ENCODE measurements at regions not wholly inside any gene's neighbourhood (a gene's known extent, or its start where the extent isn't known, plus 50 kb on each side); places are given as distances from the start of the nearest gene placed in this dataset.

DNA sequence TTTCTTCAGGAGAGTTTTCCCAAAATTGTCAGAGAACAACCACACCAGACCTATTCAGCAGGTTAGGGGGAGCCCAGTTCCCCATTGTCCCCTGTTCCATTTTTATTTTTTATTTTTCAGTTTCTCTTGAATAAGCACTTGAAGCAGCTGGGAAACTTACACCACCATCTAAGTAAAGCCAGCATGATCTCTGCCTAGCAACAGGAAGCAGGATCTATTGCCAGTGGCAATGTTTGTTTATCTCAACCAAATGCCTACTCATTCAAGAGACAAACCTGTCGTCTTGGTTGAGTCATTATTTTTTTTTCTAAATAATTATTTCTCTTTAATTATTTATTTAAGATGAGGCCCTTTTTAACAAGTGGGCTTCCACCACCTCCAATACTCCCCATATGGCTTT lies 379.3 kb downstream of the PLK2 start:
- no peak for DNase-seq
- Histone ChIP-seq H3K36me3 (replicated peaks in 1 of 2; ENCODE audit: control extremely low read depth in 1 of 2, control insufficient read depth in 1 of 2, extremely low read depth in 1 of 2, insufficient read depth in 2 of 2, low read length in 1 of 2) (no peaks in the 10 kb centered on the region), H3K27me3 (replicated peaks in 1 of 4; ENCODE audit: control extremely low read depth in 1 of 4, control insufficient read depth in 3 of 4, insufficient read depth in 4 of 4, low read length in 3 of 4) (no peaks in the 10 kb centered on the region), H3K9me3 (ENCODE audit: control extremely low read depth in 1 of 3, control insufficient read depth in 2 of 3, insufficient read depth in 1 of 3, low read length in 2 of 3) (no peaks in the 10 kb centered on the region), H3K4me2 (replicated peaks; ENCODE audit: low read depth, low read length, poor library complexity, severe bottlenecking) (no peak overlapping the region), H4K20me1 (ENCODE audit: control insufficient read depth, insufficient read depth, low read length, poor library complexity, severe bottlenecking) (no peaks in the 10 kb centered on the region), H3K4me3 (ENCODE audit: control extremely low read depth in 1 of 5, extremely low read depth in 1 of 5, insufficient read depth in 1 of 5, low read depth in 2 of 5, low read length in 4 of 5) (no peak overlapping the region), H3K79me2 (ENCODE audit: control insufficient read depth, insufficient read depth, low read length) (no peaks in the 10 kb centered on the region), H3K4me1 (ENCODE audit: control insufficient read depth in 2 of 2, insufficient read depth in 2 of 2, low read length in 2 of 2) (no peaks in the 10 kb centered on the region), H3K9ac (ENCODE audit: low read length) (no peak overlapping the region), H2AFZ (ENCODE audit: insufficient read depth, low read depth, low read length, poor library complexity, severe bottlenecking) (no peak overlapping the region), H3K27ac (ENCODE audit: low read length in 2 of 2) (no peak overlapping the region)
- Mint-ChIP-seq H3K27ac (no peak overlapping the region), H3K4me3 (no peak overlapping the region), H3K4me1 (no peaks in the 10 kb centered on the region), H3K27me3 (no peaks in the 10 kb centered on the region), H3K9me3 (ENCODE audit: insufficient read depth) (no peaks in the 10 kb centered on the region)
- no CpG with 5 or more reads among the region's 1 CpG for WGBS (ENCODE audit: insufficient coverage)
- ATAC-seq (ENCODE audit: low read depth) = no peak
- CTCF ChIA-PET = no interaction called here
- intact Hi-C loops (cut with micrococcal nuclease) = no loop called here
- POLR2A ChIA-PET = no interaction called here
- TF ChIP-seq, protein P1, sequence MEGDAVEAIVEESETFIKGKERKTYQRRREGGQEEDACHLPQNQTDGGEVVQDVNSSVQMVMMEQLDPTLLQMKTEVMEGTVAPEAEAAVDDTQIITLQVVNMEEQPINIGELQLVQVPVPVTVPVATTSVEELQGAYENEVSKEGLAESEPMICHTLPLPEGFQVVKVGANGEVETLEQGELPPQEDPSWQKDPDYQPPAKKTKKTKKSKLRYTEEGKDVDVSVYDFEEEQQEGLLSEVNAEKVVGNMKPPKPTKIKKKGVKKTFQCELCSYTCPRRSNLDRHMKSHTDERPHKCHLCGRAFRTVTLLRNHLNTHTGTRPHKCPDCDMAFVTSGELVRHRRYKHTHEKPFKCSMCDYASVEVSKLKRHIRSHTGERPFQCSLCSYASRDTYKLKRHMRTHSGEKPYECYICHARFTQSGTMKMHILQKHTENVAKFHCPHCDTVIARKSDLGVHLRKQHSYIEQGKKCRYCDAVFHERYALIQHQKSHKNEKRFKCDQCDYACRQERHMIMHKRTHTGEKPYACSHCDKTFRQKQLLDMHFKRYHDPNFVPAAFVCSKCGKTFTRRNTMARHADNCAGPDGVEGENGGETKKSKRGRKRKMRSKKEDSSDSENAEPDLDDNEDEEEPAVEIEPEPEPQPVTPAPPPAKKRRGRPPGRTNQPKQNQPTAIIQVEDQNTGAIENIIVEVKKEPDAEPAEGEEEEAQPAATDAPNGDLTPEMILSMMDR (IDR thresholded peaks at IDR 0.05) = no peak
- TF ChIP-seq EZH2 (IDR thresholded peaks at IDR 0.05; ENCODE audit: borderline replicate concordance, insufficient read depth, low read depth, low read length, poor library complexity, severe bottlenecking) = no peak

DNA sequence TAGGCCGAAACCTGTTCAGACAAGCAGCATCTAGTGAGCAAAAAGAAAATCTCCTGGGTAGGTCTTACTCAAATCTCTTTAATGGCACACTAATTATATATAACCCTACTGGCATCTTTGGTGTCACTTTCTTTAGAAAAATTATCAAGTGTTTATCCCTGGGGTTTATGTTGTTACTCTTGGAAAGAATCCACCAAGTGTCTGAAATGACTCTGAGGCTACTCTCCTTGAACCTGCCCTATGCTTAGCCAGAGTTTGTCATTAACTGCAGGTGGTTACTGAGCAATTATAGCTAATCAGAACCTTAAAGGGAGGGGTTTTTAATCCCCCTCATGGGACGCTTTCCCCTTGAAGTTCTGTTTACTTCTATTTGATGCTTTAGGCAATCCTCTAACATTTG lies 381.9 kb downstream of the PLK2 start:
- H3K27ac Mint-ChIP-seq = no peak overlapping the region
- H3K4me1 Mint-ChIP-seq = no peaks in the 10 kb centered on the region
- TF ChIP-seq EZH2 (IDR thresholded peaks at IDR 0.05; ENCODE audit: borderline replicate concordance, insufficient read depth, low read depth, low read length, poor library complexity, severe bottlenecking) = no peak
- TF ChIP-seq, protein P1 (IDR thresholded peaks at IDR 0.05) = no peak
- no peak overlapping the region for H3K4me3 Mint-ChIP-seq
- Histone ChIP-seq H4K20me1 (ENCODE audit: control insufficient read depth, insufficient read depth, low read length, poor library complexity, severe bottlenecking) (no peaks in the 10 kb centered on the region), H3K4me3 (ENCODE audit: control extremely low read depth in 1 of 5, extremely low read depth in 1 of 5, insufficient read depth in 1 of 5, low read depth in 2 of 5, low read length in 4 of 5) (no peak overlapping the region), H3K27ac (ENCODE audit: low read length in 2 of 2) (no peak overlapping the region), H3K9ac (ENCODE audit: low read length) (no peak overlapping the region), H3K36me3 (replicated peaks in 1 of 2; ENCODE audit: control extremely low read depth in 1 of 2, control insufficient read depth in 1 of 2, extremely low read depth in 1 of 2, insufficient read depth in 2 of 2, low read length in 1 of 2) (no peaks in the 10 kb centered on the region), H3K27me3 (replicated peaks in 1 of 4; ENCODE audit: control extremely low read depth in 1 of 4, control insufficient read depth in 3 of 4, insufficient read depth in 4 of 4, low read length in 3 of 4) (no peaks in the 10 kb centered on the region), H3K4me1 (ENCODE audit: control insufficient read depth in 2 of 2, insufficient read depth in 2 of 2, low read length in 2 of 2) (no peaks in the 10 kb centered on the region), H3K4me2 (replicated peaks; ENCODE audit: low read depth, low read length, poor library complexity, severe bottlenecking) (no peak overlapping the region), H3K79me2 (ENCODE audit: control insufficient read depth, insufficient read depth, low read length) (no peaks in the 10 kb centered on the region), H3K9me3 (ENCODE audit: control extremely low read depth in 1 of 3, control insufficient read depth in 2 of 3, insufficient read depth in 1 of 3, low read length in 2 of 3) (no peaks in the 10 kb centered on the region), H2AFZ (ENCODE audit: insufficient read depth, low read depth, low read length, poor library complexity, severe bottlenecking) (no peak overlapping the region)
- WGBS (ENCODE audit: insufficient coverage) = no CpG with 5 or more reads among the region's 2 CpGs
- DNase-seq = no peak
- H3K9me3 Mint-ChIP-seq (ENCODE audit: insufficient read depth) = no peaks in the 10 kb centered on the region
- H3K27me3 Mint-ChIP-seq = no peaks in the 10 kb centered on the region
- no peak for ATAC-seq (ENCODE audit: low read depth)
- intact Hi-C loops (cut with micrococcal nuclease) = no loop called here
- ChIA-PET POLR2A (no interaction called here), CTCF (no interaction called here)
